ENCODE measurements at regions not wholly inside any gene's neighbourhood (a gene's known extent, or its start where the extent isn't known, plus 50 kb on each side); places are given as distances from the start of the nearest gene placed in this dataset.
"Not testable (repeated sequence)": the region's sequence is repeated elsewhere in the genome, so short reads cannot be mapped to it uniquely, and the experiment has no call there.

- TF ChIP-seq CTCF (conservative IDR thresholded peaks at IDR 0.05; ENCODE audit: low read depth, low read length); EZH2 (IDR thresholded peaks at IDR 0.05; ENCODE audit: borderline replicate concordance, low read depth, low read length, poor library complexity, severe bottlenecking): not testable (repeated sequence)
These were observed 218.3 kb downstream of the BAMBI start for GRCh38 chr10:28895671-28896070.

Data from A673 (cell line).